ENCODE measurements at regions not wholly inside any gene's neighbourhood (a gene's known extent, or its start where the extent isn't known, plus 50 kb on each side); places are given as distances from the start of the nearest gene placed in this dataset.
A peak's percentile ranks its signal among the peaks of the same experiment; 100 is the strongest.

DNA sequence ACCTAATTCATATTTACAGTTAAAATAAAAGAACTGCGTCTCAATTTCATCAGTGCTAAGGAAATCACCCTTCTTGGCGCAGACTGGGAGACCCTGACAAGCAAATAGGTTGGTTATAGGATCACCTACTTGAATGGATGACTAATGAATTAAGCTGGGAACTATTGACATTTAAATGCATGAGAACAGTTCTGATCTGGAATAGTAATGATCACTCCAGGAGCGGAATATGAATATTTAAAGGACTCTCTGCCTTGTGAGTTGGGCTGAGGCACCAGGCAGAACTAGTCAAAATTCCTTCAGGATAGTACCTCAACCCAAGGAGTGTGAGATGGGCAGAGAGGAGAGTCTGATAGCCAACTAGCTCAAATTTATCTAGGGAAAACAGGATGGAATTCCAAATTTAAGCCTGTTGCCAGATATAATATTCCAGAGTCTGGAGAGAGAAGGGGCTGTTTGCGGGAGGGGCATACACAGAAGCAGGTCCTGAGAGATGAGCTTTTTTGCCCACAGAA is 364.4 kb downstream of the CSNK1G3 start:
- Histone ChIP-seq H3K4me3 (ENCODE audit: extremely low read depth in 1 of 4, insufficient read depth in 2 of 4, low read depth in 3 of 4, low read length in 4 of 4) (peak overlapping the region in 1 of 4 experiments; percentile 44; a peak in 3 of 8 replicates), H3K23me2 (ENCODE audit: low read depth, low read length) (no peaks in the 10 kb centered on the region), H4K91ac (replicated peaks; ENCODE audit: insufficient read length, low read length) (peak overlapping the region; percentile 1), H4K8ac (ENCODE audit: extremely low read depth, insufficient read depth, low read length) (no peak overlapping the region), H3K9ac (replicated peaks in 1 of 4; ENCODE audit: extremely low read depth in 1 of 4, low read depth in 3 of 4, low read length in 3 of 4) (no peak overlapping the region), H2BK5ac (ENCODE audit: low read depth, low read length) (peak overlapping the region; percentile 92; the same call in 1 of the 2 replicates), H3K18ac (ENCODE audit: extremely low read depth, low read length) (peak overlapping the region; percentile 63), H3K56ac (replicated peaks; ENCODE audit: insufficient read length, low read depth, low read length) (peak overlapping the region; percentile 8), H2AK5ac (ENCODE audit: low read depth, low read length) (no peak overlapping the region; the same call in 1 of the 2 replicates), H3K79me2 (ENCODE audit: control insufficient read depth in 1 of 2, insufficient read depth in 2 of 2, low read length in 2 of 2) (no peaks in the 10 kb centered on the region), H3K14ac (ENCODE audit: insufficient read length) (no peak overlapping the region), H2BK120ac (replicated peaks; ENCODE audit: low read depth, low read length) (peak overlapping the region; percentile 58), H3K36me3 (ENCODE audit: control insufficient read depth in 2 of 4, insufficient read depth in 4 of 4, low read length in 3 of 4) (no peaks in the 10 kb centered on the region), H3K27ac (ENCODE audit: low read depth, low read length) (0 out of 2 replicates have a peak overlapping the region, but pooled peaks have one; percentile 55), H3K4me1 (replicated peaks in 1 of 4; ENCODE audit: control insufficient read depth in 3 of 4, insufficient read depth in 4 of 4, low read length in 3 of 4) (peaks cover 12 to 25% (median 19%) of the 10 kb centered on the region in 4 experiments), H3K9me3 (ENCODE audit: insufficient read depth in 2 of 2, low read depth in 1 of 2, low read length in 1 of 2) (no peaks in the 10 kb centered on the region), H2AFZ (ENCODE audit: low read length) (no peak overlapping the region), H3K79me1 (ENCODE audit: low read depth, low read length) (no peaks in the 10 kb centered on the region), H2BK15ac (ENCODE audit: low read length) (no peak overlapping the region), H3K27me3 (replicated peaks in 1 of 4; ENCODE audit: control insufficient read depth in 3 of 4, extremely low read depth in 1 of 4, insufficient read depth in 3 of 4, low read length in 3 of 4) (no peaks in the 10 kb centered on the region), H3K4ac (replicated peaks; ENCODE audit: insufficient read length, low read depth, low read length) (no peak overlapping the region), H4K20me1 (replicated peaks in 1 of 2; ENCODE audit: control insufficient read depth in 1 of 2, insufficient read depth in 2 of 2, low read length in 2 of 2) (no peaks in the 10 kb centered on the region), H3K4me2 (ENCODE audit: insufficient read depth in 1 of 2, low read depth in 2 of 2, low read length in 2 of 2) (peak overlapping the region; percentile 57 to 73), H4K5ac (ENCODE audit: insufficient read length, low read depth, low read length) (no peak overlapping the region), H2BK20ac (ENCODE audit: low read length) (peak overlapping the region; percentile 27; the same call in 1 of the 2 replicates), H2BK12ac (ENCODE audit: low read depth, low read length) (no peak overlapping the region; the same call in 1 of the 2 replicates), H3K23ac (ENCODE audit: insufficient read length) (no peak overlapping the region)
- FAIRE-seq (peak; percentile 36), DNase-seq (ENCODE audit: low read depth in 1 of 2, low spot score in 2 of 2) (no peak)
- WGBS, 2 experiments (ENCODE audit: extremely low coverage in 1 of 2, insufficient coverage in 1 of 2, insufficient read length in 1 of 2, insufficient replicate concordance in 2 of 2, low coverage in 1 of 2, low lambda C conversion rate in 2 of 2, missing lambda C conversion rate in 1 of 2): 16% methylated on average over 4 of the region's 4 CpGs; no CpG with 5 or more reads in 1 of the 2 experiments
- ChIA-PET POLR2A (ENCODE audit: partially characterized antibody) (interaction anchor here (0.8 kb wide), 1 partner anchor 8 kb away, joined by 3 read pairs; no protein-coding TSS in a partner anchor), CTCF (ENCODE audit: partially characterized antibody) (interaction anchor here (0.8 to 1.0 kb wide), 2 partner anchors 8 to 414 kb away, joined by 3 read pairs; no protein-coding TSS in a partner anchor)
- TF ChIP-seq HDAC2 (IDR thresholded peaks at IDR 0.05; ENCODE audit: borderline replicate concordance in 1 of 2, low read depth in 2 of 2, low read length in 2 of 2): 0 out of 4 replicates have a peak, but pooled peaks of 1 of the 2 experiments have one; percentile 4
- TF ChIP-seq, protein P1, sequence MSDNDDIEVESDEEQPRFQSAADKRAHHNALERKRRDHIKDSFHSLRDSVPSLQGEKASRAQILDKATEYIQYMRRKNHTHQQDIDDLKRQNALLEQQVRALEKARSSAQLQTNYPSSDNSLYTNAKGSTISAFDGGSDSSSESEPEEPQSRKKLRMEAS (IDR thresholded peaks at IDR 0.05): no peak

Data from H1 (cell line).